ENCODE measurements at regions not wholly inside any gene's neighbourhood (a gene's known extent, or its start where the extent isn't known, plus 50 kb on each side); places are given as distances from the start of the nearest gene placed in this dataset.

GRCh38 chr20:5492937-5493336, 117.9 kb downstream of the GPCPD1 start:
- H3K9me3 ChIP-seq (ENCODE audit: insufficient read depth, low read length), result no peaks in the 10 kb centered on the region
- no peak overlapping the region for H3K4me3 ChIP-seq (ENCODE audit: low read length)
- H2AFZ ChIP-seq (ENCODE audit: low read depth, low read length), result no peak overlapping the region
- H3K27me3 ChIP-seq (ENCODE audit: low read depth, low read length), result peaks cover 25% of the 10 kb centered on the region
- no peaks in the 10 kb centered on the region for H3K4me1 ChIP-seq (ENCODE audit: low read length)
- H4K20me1 ChIP-seq (ENCODE audit: insufficient read depth, low read length), result no peaks in the 10 kb centered on the region
- H3K36me3 ChIP-seq (replicated peaks; ENCODE audit: low read depth, low read length), result no peaks in the 10 kb centered on the region
- H3K79me2 ChIP-seq (ENCODE audit: low read length), result no peaks in the 10 kb centered on the region
- TF ChIP-seq CTCF (IDR thresholded peaks at IDR 0.05; ENCODE audit: low read depth, low read length), result no peak
- no peak for TF ChIP-seq EZH2phosphoT487 (IDR thresholded peaks at IDR 0.05; ENCODE audit: low read depth)
- no peak overlapping the region for H3K27ac ChIP-seq (ENCODE audit: low read length)
- no peak overlapping the region for H3K4me2 ChIP-seq (ENCODE audit: low read length)
- H3K9ac ChIP-seq (ENCODE audit: low read length), result no peak overlapping the region

GRCh38 chr20:5491455-5491854, 119.4 kb downstream of the GPCPD1 start:
- Histone ChIP-seq H4K20me1 (ENCODE audit: insufficient read depth, low read length) (no peaks in the 10 kb centered on the region), H3K9ac (ENCODE audit: low read length) (no peak overlapping the region), H3K9me3 (ENCODE audit: insufficient read depth, low read length) (no peaks in the 10 kb centered on the region), H3K4me2 (ENCODE audit: low read length) (no peak overlapping the region), H2AFZ (ENCODE audit: low read depth, low read length) (no peak overlapping the region), H3K4me3 (ENCODE audit: low read length) (no peak overlapping the region), H3K27ac (ENCODE audit: low read length) (no peak overlapping the region), H3K79me2 (ENCODE audit: low read length) (no peaks in the 10 kb centered on the region), H3K36me3 (replicated peaks; ENCODE audit: low read depth, low read length) (no peaks in the 10 kb centered on the region), H3K4me1 (ENCODE audit: low read length) (peaks cover 1% of the 10 kb centered on the region; the same call in 1 of the 2 replicates), H3K27me3 (ENCODE audit: low read depth, low read length) (peaks cover 18% of the 10 kb centered on the region)
- TF ChIP-seq EZH2phosphoT487 (IDR thresholded peaks at IDR 0.05; ENCODE audit: low read depth), result no peak

GRCh38 chr20:5489601-5490000, 121.2 kb downstream of the GPCPD1 start:
- Histone ChIP-seq H3K36me3 (replicated peaks; ENCODE audit: low read depth, low read length) (no peaks in the 10 kb centered on the region), H4K20me1 (ENCODE audit: insufficient read depth, low read length) (no peaks in the 10 kb centered on the region), H3K4me3 (ENCODE audit: low read length) (no peak overlapping the region), H3K4me1 (ENCODE audit: low read length) (peaks cover 7% of the 10 kb centered on the region; the same call in 1 of the 2 replicates), H3K27ac (ENCODE audit: low read length) (no peak overlapping the region), H3K4me2 (ENCODE audit: low read length) (no peak overlapping the region), H3K79me2 (ENCODE audit: low read length) (no peaks in the 10 kb centered on the region), H3K27me3 (ENCODE audit: low read depth, low read length) (peaks cover 19% of the 10 kb centered on the region), H3K9me3 (ENCODE audit: insufficient read depth, low read length) (no peaks in the 10 kb centered on the region), H3K9ac (ENCODE audit: low read length) (no peak overlapping the region), H2AFZ (ENCODE audit: low read depth, low read length) (no peak overlapping the region)
- TF ChIP-seq CTCF (IDR thresholded peaks at IDR 0.05; ENCODE audit: low read depth, low read length) (no peak), EZH2phosphoT487 (IDR thresholded peaks at IDR 0.05; ENCODE audit: low read depth) (no peak)

- TF ChIP-seq CTCF (IDR thresholded peaks at IDR 0.05; ENCODE audit: low read depth, low read length), result no peak
- TF ChIP-seq EZH2phosphoT487 (IDR thresholded peaks at IDR 0.05; ENCODE audit: low read depth), result no peak
Measured at GRCh38 chr20:5488823-5489222, 122.0 kb downstream of the GPCPD1 start.

More at GRCh38 chr20:5488823-5489222, 122.0 kb downstream of the GPCPD1 start:
- Histone ChIP-seq H3K79me2 (ENCODE audit: low read length) (no peaks in the 10 kb centered on the region), H3K27me3 (ENCODE audit: low read depth, low read length) (peaks cover 23% of the 10 kb centered on the region), H3K4me2 (ENCODE audit: low read length) (no peak overlapping the region), H2AFZ (ENCODE audit: low read depth, low read length) (no peak overlapping the region), H3K36me3 (replicated peaks; ENCODE audit: low read depth, low read length) (no peaks in the 10 kb centered on the region), H3K27ac (ENCODE audit: low read length) (no peak overlapping the region), H4K20me1 (ENCODE audit: insufficient read depth, low read length) (no peaks in the 10 kb centered on the region), H3K4me1 (ENCODE audit: low read length) (peaks cover 7% of the 10 kb centered on the region; the same call in 1 of the 2 replicates), H3K9ac (ENCODE audit: low read length) (no peak overlapping the region), H3K9me3 (ENCODE audit: insufficient read depth, low read length) (no peaks in the 10 kb centered on the region), H3K4me3 (ENCODE audit: low read length) (no peak overlapping the region)

Measured in OCI-LY3 (cell line).